ENCODE measurements at regions not wholly inside any gene's neighbourhood (a gene's known extent, or its start where the extent isn't known, plus 50 kb on each side); places are given as distances from the start of the nearest gene placed in this dataset.

DNA sequence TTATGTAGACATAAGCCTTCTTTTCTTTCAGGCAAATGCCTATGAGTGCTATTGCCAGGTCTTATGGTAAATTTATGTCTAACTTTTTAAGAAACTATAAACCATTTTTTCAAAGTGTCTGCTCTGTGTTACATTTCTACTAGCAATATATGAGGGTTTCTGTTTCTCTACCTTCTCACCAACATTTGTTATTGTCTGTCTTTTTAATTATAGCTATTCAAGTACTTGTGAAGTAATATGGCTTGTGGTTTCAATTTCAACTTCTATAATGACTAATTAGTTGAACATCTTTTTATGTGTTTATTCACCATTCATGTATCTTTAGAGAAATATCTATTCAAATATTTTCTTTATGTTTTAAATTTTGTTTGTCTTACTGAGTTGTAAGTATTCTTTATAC, 213.1 kb upstream of the MC4R start:
- TF ChIP-seq TOX (CRISPR knock-in tag; IDR thresholded peaks at IDR 0.05; ENCODE audit: borderline replicate concordance) = no peak
- TF ChIP-seq ZNF70 (CRISPR knock-in tag; IDR thresholded peaks at IDR 0.05) = no peak
- TF ChIP-seq OSR1 (CRISPR knock-in tag; IDR thresholded peaks at IDR 0.05) = no peak
- TF ChIP-seq TCF4 (CRISPR knock-in tag; IDR thresholded peaks at IDR 0.05; ENCODE audit: borderline replicate concordance) = no peak
- no peak for TF ChIP-seq GLIS3 (CRISPR knock-in tag; IDR thresholded peaks at IDR 0.05)
- no peak for TF ChIP-seq CSDC2 (CRISPR knock-in tag; IDR thresholded peaks at IDR 0.05)
- no peak for TF ChIP-seq ZFP3 (CRISPR knock-in tag; IDR thresholded peaks at IDR 0.05)
- no peak for TF ChIP-seq ARNTL (CRISPR knock-in tag; IDR thresholded peaks at IDR 0.05; ENCODE audit: borderline replicate concordance, low read depth)
- ATAC-seq = no peak

- ATAC-seq = no peak
- TF ChIP-seq ZNF8 (CRISPR knock-in tag; IDR thresholded peaks at IDR 0.05) (no peak), BACH2 (CRISPR knock-in tag; IDR thresholded peaks at IDR 0.05; ENCODE audit: borderline replicate concordance) (no peak), ESRRG (CRISPR knock-in tag; IDR thresholded peaks at IDR 0.05) (no peak), GLIS3 (CRISPR knock-in tag; IDR thresholded peaks at IDR 0.05) (no peak), PPARA (CRISPR knock-in tag; IDR thresholded peaks at IDR 0.05; ENCODE audit: borderline replicate concordance) (no peak), ZNF565 (CRISPR knock-in tag; conservative IDR thresholded peaks at IDR 0.05; ENCODE audit: low read depth) (no peak), OSR1 (CRISPR knock-in tag; IDR thresholded peaks at IDR 0.05) (no peak), TOX (CRISPR knock-in tag; IDR thresholded peaks at IDR 0.05; ENCODE audit: borderline replicate concordance) (no peak), CREB5 (CRISPR knock-in tag; IDR thresholded peaks at IDR 0.05; ENCODE audit: low read depth) (no peak), ZFP3 (CRISPR knock-in tag; IDR thresholded peaks at IDR 0.05) (no peak)
Observed at GRCh38 chr18:60593249-60593648, 220.7 kb upstream of the MC4R start.

GRCh38 chr18:60596928-60597327, 224.4 kb upstream of the MC4R start:
- TF ChIP-seq RARB (CRISPR knock-in tag; IDR thresholded peaks at IDR 0.05) (no peak), TSHZ2 (CRISPR knock-in tag; IDR thresholded peaks at IDR 0.05) (no peak), ZFP3 (CRISPR knock-in tag; IDR thresholded peaks at IDR 0.05) (no peak), GLIS3 (CRISPR knock-in tag; IDR thresholded peaks at IDR 0.05) (no peak), OSR1 (CRISPR knock-in tag; IDR thresholded peaks at IDR 0.05) (no peak), CREB5 (CRISPR knock-in tag; IDR thresholded peaks at IDR 0.05; ENCODE audit: low read depth) (no peak), ARNTL (CRISPR knock-in tag; IDR thresholded peaks at IDR 0.05; ENCODE audit: borderline replicate concordance, low read depth) (no peak), ZNF70 (CRISPR knock-in tag; IDR thresholded peaks at IDR 0.05) (no peak), PPARA (CRISPR knock-in tag; IDR thresholded peaks at IDR 0.05; ENCODE audit: borderline replicate concordance) (no peak), ZNF8 (CRISPR knock-in tag; IDR thresholded peaks at IDR 0.05) (no peak), ZNF565 (CRISPR knock-in tag; conservative IDR thresholded peaks at IDR 0.05; ENCODE audit: low read depth) (no peak), CSDC2 (CRISPR knock-in tag; IDR thresholded peaks at IDR 0.05) (no peak), BACH2 (CRISPR knock-in tag; IDR thresholded peaks at IDR 0.05; ENCODE audit: borderline replicate concordance) (no peak), TCF4 (CRISPR knock-in tag; IDR thresholded peaks at IDR 0.05; ENCODE audit: borderline replicate concordance) (no peak)
- TF ChIP-seq, protein P1, sequence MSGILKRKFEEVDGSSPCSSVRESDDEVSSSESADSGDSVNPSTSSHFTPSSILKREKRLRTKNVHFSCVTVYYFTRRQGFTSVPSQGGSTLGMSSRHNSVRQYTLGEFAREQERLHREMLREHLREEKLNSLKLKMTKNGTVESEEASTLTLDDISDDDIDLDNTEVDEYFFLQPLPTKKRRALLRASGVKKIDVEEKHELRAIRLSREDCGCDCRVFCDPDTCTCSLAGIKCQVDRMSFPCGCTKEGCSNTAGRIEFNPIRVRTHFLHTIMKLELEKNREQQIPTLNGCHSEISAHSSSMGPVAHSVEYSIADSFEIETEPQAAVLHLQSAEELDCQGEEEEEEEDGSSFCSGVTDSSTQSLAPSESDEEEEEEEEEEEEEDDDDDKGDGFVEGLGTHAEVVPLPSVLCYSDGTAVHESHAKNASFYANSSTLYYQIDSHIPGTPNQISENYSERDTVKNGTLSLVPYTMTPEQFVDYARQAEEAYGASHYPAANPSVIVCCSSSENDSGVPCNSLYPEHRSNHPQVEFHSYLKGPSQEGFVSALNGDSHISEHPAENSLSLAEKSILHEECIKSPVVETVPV (CRISPR knock-in tag; IDR thresholded peaks at IDR 0.05) = no peak
- no peak for ATAC-seq

DNA sequence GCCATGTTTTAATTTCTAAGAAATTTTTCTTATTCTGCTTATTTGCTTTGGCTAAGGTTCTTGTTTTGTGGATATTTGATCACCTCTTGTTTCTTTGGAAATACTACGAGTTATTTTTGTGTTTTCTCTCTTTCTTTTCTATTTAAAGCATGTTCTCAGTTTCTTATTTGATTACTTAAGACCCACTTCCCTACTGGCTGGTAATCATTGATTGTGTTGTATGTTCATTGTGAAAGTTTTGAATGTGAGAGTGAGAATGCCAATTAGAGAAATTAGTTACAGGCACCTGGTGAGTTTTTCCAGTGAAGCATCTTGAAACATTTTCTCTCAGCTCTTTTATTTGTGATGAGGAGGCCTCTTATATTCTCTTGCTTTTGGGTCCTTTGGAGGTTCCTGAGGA, 226.7 kb upstream of the MC4R start:
- ATAC-seq = no peak
- TF ChIP-seq OSR1 (CRISPR knock-in tag; IDR thresholded peaks at IDR 0.05) (no peak), BACH2 (CRISPR knock-in tag; IDR thresholded peaks at IDR 0.05; ENCODE audit: borderline replicate concordance) (no peak), ZFP30 (CRISPR knock-in tag; IDR thresholded peaks at IDR 0.05) (no peak), SNAI2 (CRISPR knock-in tag; IDR thresholded peaks at IDR 0.05) (no peak), ZNF8 (CRISPR knock-in tag; IDR thresholded peaks at IDR 0.05) (no peak), ZC3H10 (CRISPR knock-in tag; IDR thresholded peaks at IDR 0.05) (no peak), ZNF565 (CRISPR knock-in tag; conservative IDR thresholded peaks at IDR 0.05; ENCODE audit: low read depth) (no peak), TCF4 (CRISPR knock-in tag; IDR thresholded peaks at IDR 0.05; ENCODE audit: borderline replicate concordance) (no peak), ZFP3 (CRISPR knock-in tag; IDR thresholded peaks at IDR 0.05) (no peak), PPARA (CRISPR knock-in tag; IDR thresholded peaks at IDR 0.05; ENCODE audit: borderline replicate concordance) (no peak), ISL1 (CRISPR knock-in tag; IDR thresholded peaks at IDR 0.05) (no peak), CSDC2 (CRISPR knock-in tag; IDR thresholded peaks at IDR 0.05) (no peak), GLIS3 (CRISPR knock-in tag; IDR thresholded peaks at IDR 0.05) (no peak), ZNF70 (CRISPR knock-in tag; IDR thresholded peaks at IDR 0.05) (no peak)
- TF ChIP-seq, protein P2, sequence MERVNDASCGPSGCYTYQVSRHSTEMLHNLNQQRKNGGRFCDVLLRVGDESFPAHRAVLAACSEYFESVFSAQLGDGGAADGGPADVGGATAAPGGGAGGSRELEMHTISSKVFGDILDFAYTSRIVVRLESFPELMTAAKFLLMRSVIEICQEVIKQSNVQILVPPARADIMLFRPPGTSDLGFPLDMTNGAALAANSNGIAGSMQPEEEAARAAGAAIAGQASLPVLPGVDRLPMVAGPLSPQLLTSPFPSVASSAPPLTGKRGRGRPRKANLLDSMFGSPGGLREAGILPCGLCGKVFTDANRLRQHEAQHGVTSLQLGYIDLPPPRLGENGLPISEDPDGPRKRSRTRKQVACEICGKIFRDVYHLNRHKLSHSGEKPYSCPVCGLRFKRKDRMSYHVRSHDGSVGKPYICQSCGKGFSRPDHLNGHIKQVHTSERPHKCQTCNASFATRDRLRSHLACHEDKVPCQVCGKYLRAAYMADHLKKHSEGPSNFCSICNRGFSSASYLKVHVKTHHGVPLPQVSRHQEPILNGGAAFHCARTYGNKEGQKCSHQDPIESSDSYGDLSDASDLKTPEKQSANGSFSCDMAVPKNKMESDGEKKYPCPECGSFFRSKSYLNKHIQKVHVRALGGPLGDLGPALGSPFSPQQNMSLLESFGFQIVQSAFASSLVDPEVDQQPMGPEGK (CRISPR knock-in tag; IDR thresholded peaks at IDR 0.05; ENCODE audit: borderline replicate concordance) = no peak
- TF ChIP-seq, protein P1 (CRISPR knock-in tag; IDR thresholded peaks at IDR 0.05) = no peak

All from SK-N-SH treated with all-trans-retinoic acid at 6 μM for 48 hours (cell line).